Trophoblast cell (in vitro differentiated cells and primary cell): ENCODE measurements at regions not wholly inside any gene's neighbourhood (a gene's known extent, or its start where the extent isn't known, plus 50 kb on each side); places are given as distances from the start of the nearest gene placed in this dataset.

Experiments used
- DNase-seq, 2 donors: peaks; one replicate each; pipeline ENCODE4 v3.0.0-alpha.2; 2016
- H2AFZ ChIP-seq: 2 replicates; pipeline ENCODE4 v1.6.1; 2013; ENCODE audit warnings: low read length, moderate library complexity, mild to moderate bottlenecking; ENCODE audit not compliant: insufficient read depth, poor library complexity
- H2AK5ac ChIP-seq: 2 replicates; pipeline ENCODE4 v1.6.1; 2013; ENCODE audit warnings: mild to moderate bottlenecking, low read length
- H2BK120ac ChIP-seq: 2 replicates; pipeline ENCODE4 v1.6.1; 2013; ENCODE audit warnings: low read length, mild to moderate bottlenecking, moderate library complexity; ENCODE audit not compliant: insufficient read depth, poor library complexity
- H2BK12ac ChIP-seq: 2 replicates; pipeline ENCODE4 v1.6.1; 2013; ENCODE audit warnings: mild to moderate bottlenecking, low read length, moderate library complexity
- H2BK5ac ChIP-seq: 2 replicates; pipeline ENCODE4 v1.6.1; 2013; ENCODE audit warnings: low read length, low read depth, moderate library complexity, mild to moderate bottlenecking; ENCODE audit not compliant: poor library complexity
- H3K14ac ChIP-seq: 2 replicates; pipeline ENCODE4 v1.6.1; 2013; ENCODE audit warnings: mild to moderate bottlenecking, low read length
- H3K18ac ChIP-seq: 2 replicates; pipeline ENCODE4 v1.6.1; 2013; ENCODE audit warnings: mild to moderate bottlenecking, low read length
- H3K23ac ChIP-seq: 2 replicates; pipeline ENCODE4 v1.6.1; 2013; ENCODE audit warnings: low read length
- H3K27ac ChIP-seq: 2 replicates; pipeline ENCODE4 v1.5.1; 2013; ENCODE audit warnings: low read depth, mild to moderate bottlenecking, inconsistent platforms, low read length, moderate library complexity
- H3K27me3 ChIP-seq: 2 replicates; pipeline ENCODE4 v1.6.1; 2013; ENCODE audit warnings: inconsistent platforms, mild to moderate bottlenecking, low read length, moderate library complexity; ENCODE audit not compliant: insufficient read depth
- H3K36me3 ChIP-seq, 2 experiments: 1 replicate in 1 of 2; 2 replicates in 1 of 2; pipeline ENCODE4 v1.6.1; 2013; ENCODE audit warnings: low read length in 2 of 2, mild to moderate bottlenecking in 2 of 2, moderate library complexity in 1 of 2; ENCODE audit not compliant: insufficient read depth in 2 of 2, control insufficient read depth in 1 of 2
- H3K4ac ChIP-seq: 2 replicates; pipeline ENCODE4 v1.6.1; 2013; ENCODE audit warnings: low read depth, mild to moderate bottlenecking, low read length, moderate library complexity
- H3K4me1 ChIP-seq, 2 experiments: 1 replicate in 1 of 2; 2 replicates in 1 of 2; pipeline ENCODE4 v1.6.1; 2013; ENCODE audit warnings: low read length in 2 of 2, mild to moderate bottlenecking in 2 of 2, moderate library complexity in 1 of 2; ENCODE audit not compliant: insufficient read depth in 2 of 2, control insufficient read depth in 1 of 2
- H3K4me2 ChIP-seq: 2 replicates; pipeline ENCODE4 v1.6.1; 2013; ENCODE audit warnings: inconsistent platforms, mild to moderate bottlenecking, low read length, moderate library complexity
- H3K4me3 ChIP-seq: 2 replicates; pipeline ENCODE4 v1.5.1; 2013; ENCODE audit warnings: mild to moderate bottlenecking, low read depth, low read length, inconsistent platforms
- H3K79me1 ChIP-seq: one replicate; pipeline ENCODE4 v1.6.1; 2013; ENCODE audit warnings: low read length
- H3K79me2 ChIP-seq: 2 replicates; pipeline ENCODE4 v1.6.1; 2013; ENCODE audit warnings: low read length, mild to moderate bottlenecking; ENCODE audit not compliant: control insufficient read depth, insufficient read depth, poor library complexity
- H3K9ac ChIP-seq: 2 replicates; pipeline ENCODE4 v1.6.1; 2013; ENCODE audit warnings: mild to moderate bottlenecking, low read length
- H3K9me3 ChIP-seq: 2 replicates; pipeline ENCODE4 v1.6.1; 2013; ENCODE audit warnings: low read depth, mild to moderate bottlenecking, control low read depth, inconsistent platforms, low read length; ENCODE audit not compliant: insufficient read depth
- H4K12ac ChIP-seq: 2 replicates; pipeline ENCODE4 v1.6.1; 2013; ENCODE audit warnings: low read depth, mild to moderate bottlenecking, low read length, moderate library complexity
- H4K8ac ChIP-seq: 2 replicates; pipeline ENCODE4 v1.6.1; 2013; ENCODE audit warnings: low read depth, mild to moderate bottlenecking, low read length, moderate library complexity
- H4K91ac ChIP-seq: one replicate; pipeline ENCODE4 v1.6.1; 2013; ENCODE audit warnings: low read depth, mild to moderate bottlenecking, low read length, moderate library complexity
- WGBS: extraction: QIAGEN DNeasy Blood & Tissue Kit; methylation state at CpG from one replicate; pipeline ENCODE4 v1.1.7; 2013; ENCODE audit warnings: missing lambda C conversion rate; ENCODE audit not compliant: insufficient read length, insufficient coverage; ENCODE audit errors: extremely low coverage; 5-methylcytosine and 5-hydroxymethylcytosine counted together

DNA sequence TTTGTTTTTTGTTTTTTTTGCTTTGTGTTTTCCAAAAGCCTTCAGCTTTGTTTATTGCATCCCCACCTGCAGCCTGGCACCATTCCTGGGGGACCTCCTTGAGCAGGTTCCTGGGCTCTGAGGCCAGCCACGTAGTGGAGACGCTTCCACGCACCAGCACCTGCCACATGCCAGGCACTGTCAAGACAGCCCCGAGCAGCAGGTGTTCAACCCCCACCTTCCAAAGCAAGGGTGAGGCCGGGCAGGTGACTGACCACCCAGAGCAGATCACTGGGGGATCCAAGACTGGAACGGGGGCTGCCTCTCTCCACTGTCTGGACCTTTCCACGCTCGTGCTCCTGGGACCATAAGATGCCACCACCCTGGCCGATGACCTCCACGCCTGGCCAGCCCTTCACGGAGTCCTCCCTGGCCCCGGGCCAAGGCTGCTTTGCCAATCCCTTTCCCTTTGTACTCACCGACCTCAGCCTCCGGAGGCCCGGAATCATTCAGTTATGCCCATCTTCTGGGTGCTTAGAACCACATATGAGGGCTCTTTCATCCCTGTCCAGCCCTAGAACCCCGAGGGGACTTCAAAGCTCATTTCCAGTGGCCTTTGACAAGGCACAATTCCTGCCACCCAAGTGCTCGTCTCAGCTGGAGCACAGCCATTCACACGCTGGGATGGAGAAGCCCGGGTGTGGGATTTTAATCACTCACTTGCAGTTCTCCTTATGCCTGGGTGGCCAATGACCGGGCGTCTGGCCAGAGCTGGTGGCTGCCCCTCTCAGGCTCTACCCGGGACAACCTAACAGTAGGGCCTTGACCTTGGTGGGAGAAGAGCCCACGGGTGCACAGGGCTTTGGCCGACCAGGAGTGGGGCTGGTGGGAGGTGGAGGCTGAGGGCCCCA, 330.8 kb downstream of the NPHP4 start:
- Histone ChIP-seq H3K79me2 (no peaks in the 10 kb centered on the region), H4K91ac (no peak overlapping the region), H4K12ac (no peak overlapping the region)

DNA sequence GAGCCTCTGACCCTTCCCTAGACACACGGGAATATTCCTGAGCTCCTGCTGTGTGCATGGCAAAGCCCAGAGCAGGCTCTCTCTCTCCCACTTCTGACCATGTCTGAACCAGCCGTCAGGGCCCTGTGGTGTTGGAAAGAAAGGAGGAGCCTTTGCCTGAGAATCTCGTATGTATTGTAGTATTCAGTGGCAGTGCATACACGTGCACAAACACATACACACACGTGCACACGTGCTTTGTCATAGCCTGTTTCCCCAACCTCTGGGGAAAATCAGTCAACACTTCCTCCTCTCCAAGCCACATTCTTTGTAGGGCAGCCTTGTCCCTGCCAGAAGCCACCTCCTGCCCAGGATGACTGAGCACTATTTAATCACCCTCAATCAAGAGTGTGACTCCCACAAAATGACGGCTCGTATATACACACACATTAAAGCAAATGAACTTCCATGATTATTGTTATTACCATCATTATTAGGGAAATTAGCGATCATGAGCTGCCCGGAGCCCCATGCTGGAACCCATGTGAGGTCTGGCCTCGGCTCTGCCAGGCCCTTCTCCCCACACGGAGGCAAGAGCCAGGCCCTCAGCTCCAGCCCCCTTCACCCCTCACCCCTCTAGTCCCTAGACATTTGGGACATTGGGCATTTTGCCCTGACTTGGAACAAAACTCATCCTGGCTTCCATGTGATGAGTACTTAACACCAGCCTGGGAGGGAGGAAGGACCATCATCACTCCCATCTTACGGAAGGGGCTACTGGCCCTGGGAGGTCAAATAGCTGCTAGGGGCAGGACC, 331.9 kb downstream of the NPHP4 start:
- no peak overlapping the region for H3K9ac ChIP-seq
- WGBS: no CpG with 5 or more reads among the region's 13 CpGs
- DNase-seq: no peak
- H3K79me1 ChIP-seq: no peaks in the 10 kb centered on the region
- no peak overlapping the region for H3K14ac ChIP-seq
- H3K9me3 ChIP-seq: peaks cover 2% of the 10 kb centered on the region
- H2BK120ac ChIP-seq: no peak overlapping the region
- no peak overlapping the region for H4K8ac ChIP-seq
- H3K18ac ChIP-seq: no peak overlapping the region
- no peak overlapping the region for H3K4ac ChIP-seq
- no peak overlapping the region for H2BK12ac ChIP-seq
- H3K79me2 ChIP-seq: no peaks in the 10 kb centered on the region
- no peaks in the 10 kb centered on the region for H3K4me1 ChIP-seq
- no peak overlapping the region for H4K12ac ChIP-seq
- no peak overlapping the region for H3K27ac ChIP-seq
- no peak overlapping the region for H3K23ac ChIP-seq
- H3K4me2 ChIP-seq: no peak overlapping the region
- H3K36me3 ChIP-seq: no peaks in the 10 kb centered on the region
- no peak overlapping the region for H2AK5ac ChIP-seq
- no peak overlapping the region for H4K91ac ChIP-seq
- H3K4me3 ChIP-seq: no peak overlapping the region
- H2BK5ac ChIP-seq: no peak overlapping the region
- no peaks in the 10 kb centered on the region for H3K27me3 ChIP-seq
- H2AFZ ChIP-seq: no peak overlapping the region

More for the DNA sequence above, 330.8 kb downstream of the NPHP4 start:
- no peaks in the 10 kb centered on the region for H3K36me3 ChIP-seq
- H2BK5ac ChIP-seq: no peak overlapping the region
- H3K9ac ChIP-seq: no peak overlapping the region
- H3K27me3 ChIP-seq: no peaks in the 10 kb centered on the region
- no peak overlapping the region for H3K4me2 ChIP-seq
- H4K8ac ChIP-seq: no peak overlapping the region
- no peak overlapping the region for H3K4ac ChIP-seq
- no CpG with 5 or more reads among the region's 24 CpGs for WGBS
- H3K79me1 ChIP-seq: no peaks in the 10 kb centered on the region
- no peak overlapping the region for H2BK12ac ChIP-seq
- no peak overlapping the region for H3K4me3 ChIP-seq
- H3K18ac ChIP-seq: no peak overlapping the region
- no peak overlapping the region for H2BK120ac ChIP-seq
- H3K9me3 ChIP-seq: peaks cover 2% of the 10 kb centered on the region
- H2AFZ ChIP-seq: no peak overlapping the region
- H3K4me1 ChIP-seq: no peaks in the 10 kb centered on the region
- H2AK5ac ChIP-seq: no peak overlapping the region
- H3K23ac ChIP-seq: no peak overlapping the region
- no peak overlapping the region for H3K14ac ChIP-seq
- no peak for DNase-seq
- H3K27ac ChIP-seq: no peak overlapping the region

DNA sequence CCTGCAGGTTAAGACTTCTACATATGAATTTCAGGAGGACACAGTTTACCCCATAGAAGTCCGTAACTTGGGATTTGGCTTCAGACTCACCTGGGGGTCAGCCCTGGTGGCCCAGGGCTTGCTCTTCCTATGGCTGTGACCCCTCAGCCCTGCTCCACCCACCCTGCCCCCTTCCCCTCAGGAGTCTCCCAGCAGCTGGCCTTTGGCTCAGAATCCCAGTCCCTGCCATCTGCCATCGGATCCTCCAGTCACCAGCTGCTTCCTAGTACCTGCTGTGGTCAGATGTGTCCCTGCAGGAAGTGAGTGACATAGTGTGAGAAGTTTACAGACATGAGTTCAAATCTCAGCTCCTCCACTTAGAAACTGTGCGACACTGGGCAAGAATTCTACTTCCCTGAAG, 332.6 kb downstream of the NPHP4 start:
- H3K79me2 ChIP-seq: no peaks in the 10 kb centered on the region
- no peak for DNase-seq
- H2AFZ ChIP-seq: no peak overlapping the region
- H3K14ac ChIP-seq: no peak overlapping the region
- no peaks in the 10 kb centered on the region for H3K79me1 ChIP-seq
- no peaks in the 10 kb centered on the region for H3K27me3 ChIP-seq
- H4K8ac ChIP-seq: no peak overlapping the region
- H2AK5ac ChIP-seq: no peak overlapping the region
- no peak overlapping the region for H3K27ac ChIP-seq
- H3K9me3 ChIP-seq: peaks cover 2% of the 10 kb centered on the region
- H3K4ac ChIP-seq: no peak overlapping the region
- no CpG with 5 or more reads among the region's 3 CpGs for WGBS
- H2BK12ac ChIP-seq: no peak overlapping the region
- no peak overlapping the region for H2BK5ac ChIP-seq
- no peak overlapping the region for H4K12ac ChIP-seq
- no peak overlapping the region for H3K18ac ChIP-seq
- no peak overlapping the region for H3K4me3 ChIP-seq
- H3K9ac ChIP-seq: no peak overlapping the region
- H3K36me3 ChIP-seq: no peaks in the 10 kb centered on the region
- no peak overlapping the region for H3K4me2 ChIP-seq
- H2BK120ac ChIP-seq: no peak overlapping the region
- H4K91ac ChIP-seq: no peak overlapping the region
- no peak overlapping the region for H3K23ac ChIP-seq
- H3K4me1 ChIP-seq: no peaks in the 10 kb centered on the region

DNA sequence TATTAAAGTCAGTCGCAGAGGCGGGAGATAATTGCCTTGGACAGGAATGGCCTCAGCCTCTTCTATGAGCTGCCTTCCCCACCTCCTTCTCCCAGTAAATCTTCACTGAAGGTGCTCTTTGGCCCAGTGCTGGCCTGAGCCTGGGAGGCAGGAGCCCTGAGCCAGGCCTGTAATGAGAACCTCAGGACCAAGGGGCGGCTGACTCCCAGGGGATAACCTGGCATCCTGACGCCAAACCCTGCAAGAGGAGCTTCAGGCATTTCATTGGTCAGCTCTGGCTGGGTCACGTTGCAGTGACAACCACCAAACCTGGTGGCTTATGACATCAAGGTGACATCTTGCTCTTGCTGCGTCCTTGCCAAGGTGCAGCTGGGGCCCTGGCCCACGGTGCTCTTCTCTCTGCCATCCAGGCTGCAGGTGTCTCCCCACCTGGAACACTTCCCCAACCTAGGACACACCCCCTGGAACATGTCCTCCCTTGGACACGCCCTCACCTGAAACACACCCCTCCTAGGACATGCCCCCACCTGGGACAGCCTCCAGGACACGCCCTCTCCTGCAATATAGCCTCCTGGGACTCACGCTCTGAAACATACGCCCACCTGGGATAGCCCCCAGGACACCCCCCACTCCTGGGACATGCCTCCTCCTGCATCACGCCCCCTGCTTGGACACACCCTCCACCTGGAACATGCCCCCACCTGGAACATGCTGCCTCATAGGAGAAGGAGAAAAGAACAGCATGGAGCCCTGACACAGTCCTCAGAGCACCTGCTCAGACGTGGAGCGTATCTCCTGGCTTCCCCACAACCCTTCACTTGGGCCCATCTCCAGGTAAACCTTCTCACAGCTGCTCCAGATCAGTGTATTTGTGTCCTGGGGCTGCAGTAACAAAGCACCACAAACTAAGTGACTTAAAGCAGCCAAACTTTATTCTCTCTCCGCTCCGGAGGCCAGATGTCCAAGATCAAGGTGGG, 333.6 kb downstream of the NPHP4 start:
- Histone ChIP-seq H2BK120ac (no peak overlapping the region), H3K27ac (no peak overlapping the region), H2AFZ (no peak overlapping the region), H2BK5ac (no peak overlapping the region), H3K4me1 (no peaks in the 10 kb centered on the region), H3K79me2 (no peaks in the 10 kb centered on the region), H4K8ac (no peak overlapping the region), H4K91ac (no peak overlapping the region), H3K18ac (no peak overlapping the region), H3K4ac (no peak overlapping the region), H4K12ac (no peak overlapping the region), H3K36me3 (no peaks in the 10 kb centered on the region), H3K9me3 (peaks cover 2% of the 10 kb centered on the region), H2AK5ac (no peak overlapping the region), H3K14ac (no peak overlapping the region), H3K9ac (no peak overlapping the region), H2BK12ac (no peak overlapping the region), H3K79me1 (no peaks in the 10 kb centered on the region), H3K27me3 (no peaks in the 10 kb centered on the region), H3K4me2 (no peak overlapping the region), H3K23ac (no peak overlapping the region), H3K4me3 (no peak overlapping the region)
- DNase-seq: no peak
- no CpG with 5 or more reads among the region's 16 CpGs for WGBS
